ENCODE measurements at regions not wholly inside any gene's neighbourhood (a gene's known extent, or its start where the extent isn't known, plus 50 kb on each side); places are given as distances from the start of the nearest gene placed in this dataset.

- H4K91ac ChIP-seq (replicated peaks; ENCODE audit: insufficient read length, low read length): no peak overlapping the region
- no peaks in the 10 kb centered on the region for H3K79me2 ChIP-seq (ENCODE audit: control insufficient read depth in 1 of 2, insufficient read depth in 2 of 2, low read length in 2 of 2)
- no peak overlapping the region for H2BK12ac ChIP-seq (ENCODE audit: low read depth, low read length)
- no peak overlapping the region for H3K4ac ChIP-seq (replicated peaks; ENCODE audit: insufficient read length, low read depth, low read length)
- no peak overlapping the region for H3K9ac ChIP-seq (replicated peaks in 1 of 4; ENCODE audit: extremely low read depth in 1 of 4, low read depth in 3 of 4, low read length in 3 of 4)
- TF ChIP-seq NANOG (IDR thresholded peaks at IDR 0.05; ENCODE audit: insufficient read depth, low read depth, low read length, poor library complexity, severe bottlenecking): no peak
- TF ChIP-seq ZNF274 (IDR thresholded peaks at IDR 0.05; ENCODE audit: borderline replicate concordance, extremely low read depth, low read length): no peak
- no peak for TF ChIP-seq TCF12 (IDR thresholded peaks at IDR 0.05; ENCODE audit: low read depth, low read length)
- TF ChIP-seq RBBP5 (IDR thresholded peaks at IDR 0.05; ENCODE audit: borderline replicate concordance, low read depth, low read length): no peak
- TF ChIP-seq SP4 (IDR thresholded peaks at IDR 0.05; ENCODE audit: low read length): no peak
- TF ChIP-seq YY1 (IDR thresholded peaks at IDR 0.05; ENCODE audit: low read depth, low read length): no peak
- no peak for TF ChIP-seq USF2 (IDR thresholded peaks at IDR 0.05; ENCODE audit: low read length)
- TF ChIP-seq KDM4A (IDR thresholded peaks at IDR 0.05; ENCODE audit: low read depth, low read length, severe bottlenecking): no peak
- TF ChIP-seq JUND (IDR thresholded peaks at IDR 0.05; ENCODE audit: low read length): no peak
- TF ChIP-seq BRCA1 (IDR thresholded peaks at IDR 0.05; ENCODE audit: low read depth, low read length): no peak
- no peak for TF ChIP-seq JUN (IDR thresholded peaks at IDR 0.05; ENCODE audit: low read depth, low read length)
- no peak for DNase-seq (ENCODE audit: low read depth in 1 of 2, low spot score in 2 of 2)
- H4K5ac ChIP-seq (ENCODE audit: insufficient read length, low read depth, low read length): no peak overlapping the region
- no peaks in the 10 kb centered on the region for H3K9me3 ChIP-seq (ENCODE audit: insufficient read depth in 2 of 2, low read depth in 1 of 2, low read length in 1 of 2)
- no peak overlapping the region for H4K8ac ChIP-seq (ENCODE audit: extremely low read depth, insufficient read depth, low read length)
- no peak overlapping the region for H3K14ac ChIP-seq (ENCODE audit: insufficient read length)
- H2BK5ac ChIP-seq (ENCODE audit: low read depth, low read length): no peak overlapping the region
- POLR2A ChIA-PET (ENCODE audit: partially characterized antibody): interaction anchor here (0.9 kb wide), 1 partner anchor 9 kb away, joined by 3 read pairs; no protein-coding TSS in a partner anchor
- peaks cover 1 to 7% (median 3%) of the 10 kb centered on the region in 4 experiments; a peak in 4 of 7 replicates for H3K4me1 ChIP-seq (replicated peaks in 1 of 4; ENCODE audit: control insufficient read depth in 3 of 4, insufficient read depth in 4 of 4, low read length in 3 of 4)
- no peaks in the 10 kb centered on the region for H3K23me2 ChIP-seq (ENCODE audit: low read depth, low read length)
- H3K27me3 ChIP-seq (replicated peaks in 1 of 4; ENCODE audit: control insufficient read depth in 3 of 4, extremely low read depth in 1 of 4, insufficient read depth in 3 of 4, low read length in 3 of 4): no peaks in the 10 kb centered on the region
- no peak overlapping the region for H2BK120ac ChIP-seq (replicated peaks; ENCODE audit: low read depth, low read length)
- H3K36me3 ChIP-seq (ENCODE audit: control insufficient read depth in 2 of 4, insufficient read depth in 4 of 4, low read length in 3 of 4): no peaks in the 10 kb centered on the region
- H3K79me1 ChIP-seq (ENCODE audit: low read depth, low read length): no peaks in the 10 kb centered on the region
- 0 out of 4 replicates have a peak overlapping the region, but pooled peaks of 1 of the 2 experiments have one; percentile 3 for H3K4me2 ChIP-seq (ENCODE audit: insufficient read depth in 1 of 2, low read depth in 2 of 2, low read length in 2 of 2)
- no peak overlapping the region for H3K18ac ChIP-seq (ENCODE audit: extremely low read depth, low read length)
- no peak overlapping the region for H3K4me3 ChIP-seq (ENCODE audit: extremely low read depth in 1 of 4, insufficient read depth in 2 of 4, low read depth in 3 of 4, low read length in 4 of 4)
- H2BK20ac ChIP-seq (ENCODE audit: low read length): no peak overlapping the region
- no peak for FAIRE-seq
- no peak overlapping the region for H3K27ac ChIP-seq (ENCODE audit: low read depth, low read length)
- H2AK5ac ChIP-seq (ENCODE audit: low read depth, low read length): no peak overlapping the region
- CTCF ChIA-PET (ENCODE audit: partially characterized antibody): interaction anchor here (0.8 to 2.5 kb wide), 2 partner anchors 9 to 584 kb away, joined by 3 to 22 read pairs; no protein-coding TSS in a partner anchor
- no peak overlapping the region for H3K23ac ChIP-seq (ENCODE audit: insufficient read length)
- no peak overlapping the region for H3K56ac ChIP-seq (replicated peaks; ENCODE audit: insufficient read length, low read depth, low read length)
- no peaks in the 10 kb centered on the region for H4K20me1 ChIP-seq (replicated peaks in 1 of 2; ENCODE audit: control insufficient read depth in 1 of 2, insufficient read depth in 2 of 2, low read length in 2 of 2)
- WGBS, 2 experiments (ENCODE audit: extremely low coverage in 1 of 2, insufficient coverage in 1 of 2, insufficient read length in 1 of 2, insufficient replicate concordance in 2 of 2, low coverage in 1 of 2, low lambda C conversion rate in 2 of 2, missing lambda C conversion rate in 1 of 2): 62% methylated on average over 2 of the region's 2 CpGs; no CpG with 5 or more reads in 1 of the 2 experiments
- no peak overlapping the region for H2BK15ac ChIP-seq (ENCODE audit: low read length)
- H2AFZ ChIP-seq (ENCODE audit: low read length): no peak overlapping the region
Observed at GRCh38 chr13:61246351-61246750, 169.3 kb downstream of the PCDH20 start.
